ENCODE measurements at regions not wholly inside any gene's neighbourhood (a gene's known extent, or its start where the extent isn't known, plus 50 kb on each side); places are given as distances from the start of the nearest gene placed in this dataset.

- Histone ChIP-seq H3K27me3 (ENCODE audit: control insufficient read depth, insufficient read depth, low read length) (no peaks in the 10 kb centered on the region), H3K4me1 (no peaks in the 10 kb centered on the region)
- TF ChIP-seq CTCF (IDR thresholded peaks at IDR 0.05), result no peak
Measured at GRCh38 chr3:117366574-117366973, 657.0 kb downstream of the TUSC7 start.

GRCh38 chr3:117367861-117368260 lies 658.3 kb downstream of the TUSC7 start:
- no peak overlapping the region for H2AFZ ChIP-seq
- no peak overlapping the region for H3K27ac ChIP-seq
- no peaks in the 10 kb centered on the region for H3K4me1 ChIP-seq
- H3K4me3 ChIP-seq (ENCODE audit: low read depth, low read length), result no peak overlapping the region
- no peak overlapping the region for H3K9ac ChIP-seq
- no peaks in the 10 kb centered on the region for H3K27me3 ChIP-seq (ENCODE audit: control insufficient read depth, insufficient read depth, low read length)
- H3K36me3 ChIP-seq (ENCODE audit: control insufficient read depth, insufficient read depth, low read length), result no peaks in the 10 kb centered on the region
- H3K79me2 ChIP-seq, result no peaks in the 10 kb centered on the region
- no peak overlapping the region for H3K4me2 ChIP-seq (ENCODE audit: low read length)
- no peak for TF ChIP-seq CTCF (IDR thresholded peaks at IDR 0.05)
- H3K9me3 ChIP-seq (ENCODE audit: control insufficient read depth, low read length), result no peaks in the 10 kb centered on the region

More at GRCh38 chr3:117366574-117366973, 657.0 kb downstream of the TUSC7 start:
- no peaks in the 10 kb centered on the region for H3K9me3 ChIP-seq (ENCODE audit: control insufficient read depth, low read length)
- H2AFZ ChIP-seq, result no peak overlapping the region
- H3K4me3 ChIP-seq (ENCODE audit: low read depth, low read length), result no peak overlapping the region
- no peak overlapping the region for H3K27ac ChIP-seq
- no peaks in the 10 kb centered on the region for H3K36me3 ChIP-seq (ENCODE audit: control insufficient read depth, insufficient read depth, low read length)
- H3K4me2 ChIP-seq (ENCODE audit: low read length), result no peak overlapping the region
- no peak overlapping the region for H3K9ac ChIP-seq
- no peaks in the 10 kb centered on the region for H3K79me2 ChIP-seq

- Histone ChIP-seq H3K27ac (no peak overlapping the region), H3K27me3 (ENCODE audit: control insufficient read depth, insufficient read depth, low read length) (no peaks in the 10 kb centered on the region), H3K4me3 (ENCODE audit: low read depth, low read length) (no peak overlapping the region), H2AFZ (no peak overlapping the region), H3K4me1 (no peaks in the 10 kb centered on the region), H3K79me2 (no peaks in the 10 kb centered on the region), H3K36me3 (ENCODE audit: control insufficient read depth, insufficient read depth, low read length) (no peaks in the 10 kb centered on the region), H3K9ac (no peak overlapping the region), H3K4me2 (ENCODE audit: low read length) (no peak overlapping the region), H3K9me3 (ENCODE audit: control insufficient read depth, low read length) (no peaks in the 10 kb centered on the region)
- no peak for TF ChIP-seq CTCF (IDR thresholded peaks at IDR 0.05)
Measured at GRCh38 chr3:117380631-117381030, 671.1 kb downstream of the TUSC7 start.

GRCh38 chr3:117393119-117393518 lies 683.5 kb downstream of the TUSC7 start:
- Histone ChIP-seq H3K27me3 (ENCODE audit: control insufficient read depth, insufficient read depth, low read length) (no peaks in the 10 kb centered on the region), H3K9ac (no peak overlapping the region), H3K36me3 (ENCODE audit: control insufficient read depth, insufficient read depth, low read length) (no peaks in the 10 kb centered on the region), H3K4me3 (ENCODE audit: low read depth, low read length) (no peak overlapping the region), H3K4me2 (ENCODE audit: low read length) (no peak overlapping the region), H3K79me2 (no peaks in the 10 kb centered on the region), H3K9me3 (ENCODE audit: control insufficient read depth, low read length) (no peaks in the 10 kb centered on the region), H3K27ac (no peak overlapping the region), H3K4me1 (no peaks in the 10 kb centered on the region), H2AFZ (no peak overlapping the region)
- TF ChIP-seq CTCF (IDR thresholded peaks at IDR 0.05), result no peak

- H3K4me1 ChIP-seq, result no peaks in the 10 kb centered on the region
- no peak overlapping the region for H3K27ac ChIP-seq
- H2AFZ ChIP-seq, result no peak overlapping the region
- H3K4me3 ChIP-seq (ENCODE audit: low read depth, low read length), result no peak overlapping the region
- no peaks in the 10 kb centered on the region for H3K36me3 ChIP-seq (ENCODE audit: control insufficient read depth, insufficient read depth, low read length)
- no peak overlapping the region for H3K4me2 ChIP-seq (ENCODE audit: low read length)
- no peak overlapping the region for H3K9ac ChIP-seq
- no peak for TF ChIP-seq CTCF (IDR thresholded peaks at IDR 0.05)
- H3K79me2 ChIP-seq, result no peaks in the 10 kb centered on the region
- H3K9me3 ChIP-seq (ENCODE audit: control insufficient read depth, low read length), result no peaks in the 10 kb centered on the region
- no peaks in the 10 kb centered on the region for H3K27me3 ChIP-seq (ENCODE audit: control insufficient read depth, insufficient read depth, low read length)
Measured at GRCh38 chr3:117398141-117398899, 688.7 kb downstream of the TUSC7 start.

All from parathyroid adenoma (tissue), 2 donors.